HL-60 (cell line): ENCODE measurements at regions not wholly inside any gene's neighbourhood (a gene's known extent, or its start where the extent isn't known, plus 50 kb on each side); places are given as distances from the start of the nearest gene placed in this dataset.

Experiments used
- POLR2AphosphoS5 ChIP-seq: IDR thresholded peaks from 2 replicates; pipeline ENCODE4 v1.6.1; 2012; ENCODE audit warnings: low read depth
- TF ChIP-seq, protein P1 (sequence below): IDR thresholded peaks from one replicate; pipeline ENCODE4 v1.5.1; 2011; ENCODE audit warnings: low read length, control low read depth, inconsistent platforms; ENCODE audit not compliant: insufficient read depth
- TF ChIP-seq, protein P2 (sequence below): IDR thresholded peaks from 2 replicates; pipeline ENCODE4 v1.6.1; 2012; ENCODE audit warnings: low read depth; ENCODE audit not compliant: insufficient replicate concordance

DNA sequence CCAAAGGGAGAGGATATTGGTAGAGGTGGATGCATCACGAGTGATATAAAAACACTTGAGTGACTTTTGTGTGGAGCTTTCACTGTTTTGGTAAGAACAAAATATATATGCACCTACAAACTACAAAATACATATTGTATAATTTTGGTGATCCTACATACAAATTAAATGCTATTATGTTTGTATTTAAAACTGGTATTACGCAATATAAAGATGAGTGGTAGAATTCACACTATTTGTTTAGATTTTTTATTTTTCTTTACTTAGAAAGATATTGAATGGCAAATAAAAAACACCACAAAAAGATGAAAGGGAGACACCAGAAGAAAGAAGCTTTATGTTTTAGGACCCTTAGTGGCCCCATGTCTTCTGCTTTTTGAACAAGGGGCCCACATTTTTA, 770.7 kb upstream of the ID2 start:
- TF ChIP-seq, protein P1, sequence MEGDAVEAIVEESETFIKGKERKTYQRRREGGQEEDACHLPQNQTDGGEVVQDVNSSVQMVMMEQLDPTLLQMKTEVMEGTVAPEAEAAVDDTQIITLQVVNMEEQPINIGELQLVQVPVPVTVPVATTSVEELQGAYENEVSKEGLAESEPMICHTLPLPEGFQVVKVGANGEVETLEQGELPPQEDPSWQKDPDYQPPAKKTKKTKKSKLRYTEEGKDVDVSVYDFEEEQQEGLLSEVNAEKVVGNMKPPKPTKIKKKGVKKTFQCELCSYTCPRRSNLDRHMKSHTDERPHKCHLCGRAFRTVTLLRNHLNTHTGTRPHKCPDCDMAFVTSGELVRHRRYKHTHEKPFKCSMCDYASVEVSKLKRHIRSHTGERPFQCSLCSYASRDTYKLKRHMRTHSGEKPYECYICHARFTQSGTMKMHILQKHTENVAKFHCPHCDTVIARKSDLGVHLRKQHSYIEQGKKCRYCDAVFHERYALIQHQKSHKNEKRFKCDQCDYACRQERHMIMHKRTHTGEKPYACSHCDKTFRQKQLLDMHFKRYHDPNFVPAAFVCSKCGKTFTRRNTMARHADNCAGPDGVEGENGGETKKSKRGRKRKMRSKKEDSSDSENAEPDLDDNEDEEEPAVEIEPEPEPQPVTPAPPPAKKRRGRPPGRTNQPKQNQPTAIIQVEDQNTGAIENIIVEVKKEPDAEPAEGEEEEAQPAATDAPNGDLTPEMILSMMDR, result no peak
- TF ChIP-seq, protein P2, sequence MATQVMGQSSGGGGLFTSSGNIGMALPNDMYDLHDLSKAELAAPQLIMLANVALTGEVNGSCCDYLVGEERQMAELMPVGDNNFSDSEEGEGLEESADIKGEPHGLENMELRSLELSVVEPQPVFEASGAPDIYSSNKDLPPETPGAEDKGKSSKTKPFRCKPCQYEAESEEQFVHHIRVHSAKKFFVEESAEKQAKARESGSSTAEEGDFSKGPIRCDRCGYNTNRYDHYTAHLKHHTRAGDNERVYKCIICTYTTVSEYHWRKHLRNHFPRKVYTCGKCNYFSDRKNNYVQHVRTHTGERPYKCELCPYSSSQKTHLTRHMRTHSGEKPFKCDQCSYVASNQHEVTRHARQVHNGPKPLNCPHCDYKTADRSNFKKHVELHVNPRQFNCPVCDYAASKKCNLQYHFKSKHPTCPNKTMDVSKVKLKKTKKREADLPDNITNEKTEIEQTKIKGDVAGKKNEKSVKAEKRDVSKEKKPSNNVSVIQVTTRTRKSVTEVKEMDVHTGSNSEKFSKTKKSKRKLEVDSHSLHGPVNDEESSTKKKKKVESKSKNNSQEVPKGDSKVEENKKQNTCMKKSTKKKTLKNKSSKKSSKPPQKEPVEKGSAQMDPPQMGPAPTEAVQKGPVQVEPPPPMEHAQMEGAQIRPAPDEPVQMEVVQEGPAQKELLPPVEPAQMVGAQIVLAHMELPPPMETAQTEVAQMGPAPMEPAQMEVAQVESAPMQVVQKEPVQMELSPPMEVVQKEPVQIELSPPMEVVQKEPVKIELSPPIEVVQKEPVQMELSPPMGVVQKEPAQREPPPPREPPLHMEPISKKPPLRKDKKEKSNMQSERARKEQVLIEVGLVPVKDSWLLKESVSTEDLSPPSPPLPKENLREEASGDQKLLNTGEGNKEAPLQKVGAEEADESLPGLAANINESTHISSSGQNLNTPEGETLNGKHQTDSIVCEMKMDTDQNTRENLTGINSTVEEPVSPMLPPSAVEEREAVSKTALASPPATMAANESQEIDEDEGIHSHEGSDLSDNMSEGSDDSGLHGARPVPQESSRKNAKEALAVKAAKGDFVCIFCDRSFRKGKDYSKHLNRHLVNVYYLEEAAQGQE, result no peak
- no peak for TF ChIP-seq POLR2AphosphoS5
